ENCODE measurements at regions not wholly inside any gene's neighbourhood (a gene's known extent, or its start where the extent isn't known, plus 50 kb on each side); places are given as distances from the start of the nearest gene placed in this dataset.

- no peaks in the 10 kb centered on the region for H3K27me3 ChIP-seq (ENCODE audit: control insufficient read depth, low read length)
- TF ChIP-seq CTCF (IDR thresholded peaks at IDR 0.05; ENCODE audit: low read depth, low read length, poor library complexity, severe bottlenecking) (no peak), EZH2phosphoT487 (IDR thresholded peaks at IDR 0.05; ENCODE audit: borderline replicate concordance, low read length) (no peak)
- no peaks in the 10 kb centered on the region for H3K4me1 ChIP-seq (ENCODE audit: control insufficient read depth, low read length)
- H3K9me3 ChIP-seq (ENCODE audit: control insufficient read depth, insufficient read depth, low read length), result no peaks in the 10 kb centered on the region
- no peaks in the 10 kb centered on the region for H3K79me2 ChIP-seq (ENCODE audit: control insufficient read depth, low read length)
- H3F3A ChIP-seq (ENCODE audit: control insufficient read depth, insufficient read depth), result no peaks in the 10 kb centered on the region
- H3K27ac ChIP-seq (ENCODE audit: low read depth, low read length), result no peak overlapping the region
- no peaks in the 10 kb centered on the region for H3K9me2 ChIP-seq (replicated peaks; ENCODE audit: control insufficient read depth, low read length)
- H3K36me3 ChIP-seq (ENCODE audit: control insufficient read depth, low read length), result no peaks in the 10 kb centered on the region
- H4K20me1 ChIP-seq (ENCODE audit: control insufficient read depth, insufficient read depth, low read depth, low read length), result no peaks in the 10 kb centered on the region
- H3K4me3 ChIP-seq (ENCODE audit: low read length), result no peak overlapping the region
- H3K4me2 ChIP-seq (ENCODE audit: low read length), result no peak overlapping the region
Observed at GRCh38 chr3:182241766-182242488, 530.2 kb downstream of the SOX2 start.

GRCh38 chr3:182242489-182242942 is 530.8 kb downstream of the SOX2 start:
- no peaks in the 10 kb centered on the region for H3K4me1 ChIP-seq (ENCODE audit: control insufficient read depth, low read length)
- no peaks in the 10 kb centered on the region for H4K20me1 ChIP-seq (ENCODE audit: control insufficient read depth, insufficient read depth, low read depth, low read length)
- no peaks in the 10 kb centered on the region for H3K79me2 ChIP-seq (ENCODE audit: control insufficient read depth, low read length)
- H3F3A ChIP-seq (ENCODE audit: control insufficient read depth, insufficient read depth), result no peaks in the 10 kb centered on the region
- TF ChIP-seq EZH2phosphoT487 (IDR thresholded peaks at IDR 0.05; ENCODE audit: borderline replicate concordance, low read length), result no peak
- TF ChIP-seq CTCF (IDR thresholded peaks at IDR 0.05; ENCODE audit: low read depth, low read length, poor library complexity, severe bottlenecking), result no peak
- H3K27me3 ChIP-seq (ENCODE audit: control insufficient read depth, low read length), result no peaks in the 10 kb centered on the region
- H3K4me3 ChIP-seq (ENCODE audit: low read length), result no peak overlapping the region
- H3K36me3 ChIP-seq (ENCODE audit: control insufficient read depth, low read length), result no peaks in the 10 kb centered on the region
- H3K4me2 ChIP-seq (ENCODE audit: low read length), result no peak overlapping the region
- H3K27ac ChIP-seq (ENCODE audit: low read depth, low read length), result no peak overlapping the region
- H3K9me2 ChIP-seq (replicated peaks; ENCODE audit: control insufficient read depth, low read length), result no peaks in the 10 kb centered on the region
- no peaks in the 10 kb centered on the region for H3K9me3 ChIP-seq (ENCODE audit: control insufficient read depth, insufficient read depth, low read length)

GRCh38 chr3:182243625-182244024 is 531.9 kb downstream of the SOX2 start:
- Histone ChIP-seq H3F3A (ENCODE audit: control insufficient read depth, insufficient read depth) (no peaks in the 10 kb centered on the region), H4K20me1 (ENCODE audit: control insufficient read depth, insufficient read depth, low read depth, low read length) (no peaks in the 10 kb centered on the region), H3K4me3 (ENCODE audit: low read length) (no peak overlapping the region), H3K9me2 (replicated peaks; ENCODE audit: control insufficient read depth, low read length) (no peaks in the 10 kb centered on the region), H3K27me3 (ENCODE audit: control insufficient read depth, low read length) (no peaks in the 10 kb centered on the region), H3K4me2 (ENCODE audit: low read length) (no peak overlapping the region), H3K9me3 (ENCODE audit: control insufficient read depth, insufficient read depth, low read length) (no peaks in the 10 kb centered on the region), H3K4me1 (ENCODE audit: control insufficient read depth, low read length) (no peaks in the 10 kb centered on the region), H3K27ac (ENCODE audit: low read depth, low read length) (no peak overlapping the region), H3K36me3 (ENCODE audit: control insufficient read depth, low read length) (no peaks in the 10 kb centered on the region), H3K79me2 (ENCODE audit: control insufficient read depth, low read length) (no peaks in the 10 kb centered on the region)
- TF ChIP-seq EZH2phosphoT487 (IDR thresholded peaks at IDR 0.05; ENCODE audit: borderline replicate concordance, low read length) (no peak), CTCF (IDR thresholded peaks at IDR 0.05; ENCODE audit: low read depth, low read length, poor library complexity, severe bottlenecking) (no peak)
